Liver (tissue), 8 donors: ENCODE measurements at regions not wholly inside any gene's neighbourhood (a gene's known extent, or its start where the extent isn't known, plus 50 kb on each side); places are given as distances from the start of the nearest gene placed in this dataset.

Experiments used
- DNase-seq: peaks from one replicate; pipeline ENCODE4 v3.0.0-alpha.2; 2017; ENCODE audit warnings: low spot score
- H3K27ac ChIP-seq, 2 donors: one replicate each; pipeline ENCODE4 v1.7.0; 2013; ENCODE audit warnings: inconsistent platforms in 2 of 2, low read length in 2 of 2, control low read depth in 1 of 2, low read depth in 1 of 2, mild to moderate bottlenecking in 1 of 2
- H3K27me3 ChIP-seq, 4 donors: one replicate each; pipeline versions ENCODE4 v1.6.1 to v1.7.0; 2013; ENCODE audit warnings: low read length in 3 of 4, inconsistent platforms in 1 of 4, mild to moderate bottlenecking in 1 of 4, moderate library complexity in 1 of 4; ENCODE audit not compliant: control insufficient read depth in 4 of 4, insufficient read depth in 4 of 4
- H3K36me3 ChIP-seq, 4 donors: one replicate each; pipeline versions ENCODE4 v1.6.1 to v1.7.0; 2013; ENCODE audit warnings: low read length in 3 of 4, mild to moderate bottlenecking in 3 of 4, low read depth in 1 of 4, moderate library complexity in 1 of 4; ENCODE audit not compliant: control insufficient read depth in 4 of 4, insufficient read depth in 3 of 4
- H3K4me1 ChIP-seq, 4 donors: one replicate each; pipeline versions ENCODE4 v1.6.1 to v1.7.0; 2013; ENCODE audit warnings: low read length in 3 of 4, mild to moderate bottlenecking in 3 of 4, moderate library complexity in 1 of 4; ENCODE audit not compliant: control insufficient read depth in 4 of 4, insufficient read depth in 4 of 4
- H3K4me3 ChIP-seq, 3 donors: one replicate each; pipeline versions ENCODE4 v1.6.1 to v1.7.0; 2013; ENCODE audit warnings: low read length in 3 of 3, control low read depth in 1 of 3, low read depth in 1 of 3, mild to moderate bottlenecking in 1 of 3
- H3K9ac ChIP-seq, 2 donors: one replicate each; pipeline ENCODE4 v1.7.0; 2013; ENCODE audit warnings: low read length in 2 of 2, mild to moderate bottlenecking in 2 of 2, moderate library complexity in 2 of 2, control low read depth in 1 of 2, low read depth in 1 of 2
- H3K9me3 ChIP-seq, 4 donors: one replicate each; pipeline versions ENCODE4 v1.6.1 to v1.7.0; 2013; ENCODE audit warnings: low read length in 3 of 4; ENCODE audit not compliant: control insufficient read depth in 4 of 4
- CTCF ChIP-seq: fragments of 150-350 bp; IDR thresholded peaks from 2 replicates; pipeline ENCODE4 v1.5.1; 2017; ENCODE audit warnings: improper control_type of control experiment, low read depth, low read length; ENCODE audit not compliant: missing input control
- FOXA2 ChIP-seq: IDR thresholded peaks from 2 replicates; pipeline ENCODE4 v1.6.1; 2016; ENCODE audit warnings: antibody characterized with exemption
- GABPA ChIP-seq, 2 donors: IDR thresholded peaks in 1 of 2; conservative IDR thresholded peaks in 1 of 2; 2 replicates each; pipeline ENCODE4 v1.6.1; 2016; ENCODE audit warnings: antibody characterized with exemption in 2 of 2, mild to moderate bottlenecking in 1 of 2, moderate library complexity in 1 of 2
- HNF4G ChIP-seq: IDR thresholded peaks from 2 replicates; pipeline ENCODE4 v1.6.1; 2016; ENCODE audit warnings: antibody characterized with exemption
- JUND ChIP-seq, 2 donors: IDR thresholded peaks; 2 replicates each; pipeline ENCODE4 v1.6.1; 2016; ENCODE audit warnings: antibody characterized with exemption in 2 of 2
- MAX ChIP-seq: IDR thresholded peaks from 2 replicates; pipeline ENCODE4 v1.6.1; 2016; ENCODE audit warnings: antibody characterized with exemption
- RAD21 ChIP-seq, 2 donors: IDR thresholded peaks; 2 replicates each; pipeline ENCODE4 v1.6.1; 2016; ENCODE audit warnings: antibody characterized with exemption in 2 of 2, mild to moderate bottlenecking in 2 of 2
- REST ChIP-seq: IDR thresholded peaks from 2 replicates; pipeline ENCODE4 v1.6.1; 2016; ENCODE audit warnings: antibody characterized with exemption, mild to moderate bottlenecking
- RXRA ChIP-seq, 2 donors: IDR thresholded peaks; 2 replicates each; pipeline ENCODE4 v1.6.1; 2017 to 2018; ENCODE audit warnings: antibody characterized with exemption in 2 of 2, mild to moderate bottlenecking in 1 of 2
- TAF1 ChIP-seq: conservative IDR thresholded peaks from 2 replicates; pipeline ENCODE4 v1.6.1; 2016; ENCODE audit warnings: antibody characterized with exemption, mild to moderate bottlenecking
- YY1 ChIP-seq: IDR thresholded peaks from 2 replicates; pipeline ENCODE4 v1.6.1; 2016; ENCODE audit warnings: antibody characterized with exemption, mild to moderate bottlenecking
- ZBTB33 ChIP-seq: IDR thresholded peaks from 2 replicates; pipeline ENCODE4 v1.6.1; 2016; ENCODE audit warnings: antibody characterized with exemption
- WGBS: extraction: QIAGEN DNeasy Blood & Tissue Kit; methylation state at CpG from one replicate; pipeline ENCODE4 v1.1.7; 2013; 5-methylcytosine and 5-hydroxymethylcytosine counted together
- donor health status: healthy.
- donor health status: healthy.
- donor health status: healthy.
- donor health status: healthy.
- donor health status: healthy.

GRCh38 chr2:163466331-163467250, 269.2 kb downstream of the FIGN start:
- TF ChIP-seq GABPA (IDR thresholded peaks at IDR 0.05 in 1 of 2, conservative IDR thresholded peaks at IDR 0.05 in 1 of 2) (no peak), YY1 (no peak), RAD21 (IDR thresholded peaks at IDR 0.05) (no peak), TAF1 (no peak), ZBTB33 (no peak), CTCF (no peak), RXRA (IDR thresholded peaks at IDR 0.05) (no peak), HNF4G (no peak), FOXA2 (no peak), MAX (no peak)
- WGBS, result 74% methylated on average over 11 of the region's 11 CpGs
- Histone ChIP-seq H3K4me3 (no peak overlapping the region), H3K9me3 (no peaks in the 10 kb centered on the region), H3K4me1 (no peaks in the 10 kb centered on the region), H3K27me3 (peaks cover 0 to 4% (median 0%) of the 10 kb centered on the region in 4 donors), H3K27ac (no peak overlapping the region), H3K9ac (no peak overlapping the region), H3K36me3 (no peaks in the 10 kb centered on the region)
- no peak for DNase-seq

- no peak for DNase-seq
- 31% methylated on average over 2 of the region's 2 CpGs for WGBS
- Histone ChIP-seq H3K4me1 (no peaks in the 10 kb centered on the region), H3K27me3 (peaks cover 0 to 4% (median 0%) of the 10 kb centered on the region in 4 donors), H3K9ac (no peak overlapping the region), H3K4me3 (no peak overlapping the region), H3K36me3 (no peaks in the 10 kb centered on the region), H3K9me3 (no peaks in the 10 kb centered on the region), H3K27ac (no peak overlapping the region)
- no peak for TF ChIP-seq HNF4G
- no peak for TF ChIP-seq GABPA (IDR thresholded peaks at IDR 0.05 in 1 of 2, conservative IDR thresholded peaks at IDR 0.05 in 1 of 2)
- no peak for TF ChIP-seq REST
- no peak for TF ChIP-seq JUND (IDR thresholded peaks at IDR 0.05)
These were observed 270.4 kb downstream of the FIGN start for GRCh38 chr2:163465440-163465839.
